DLD1 (cell line): ENCODE measurements at regions not wholly inside any gene's neighbourhood (a gene's known extent, or its start where the extent isn't known, plus 50 kb on each side); places are given as distances from the start of the nearest gene placed in this dataset.

Experiments used
- in situ Hi-C: cut with HindIII; loops from 2 replicates; pipeline ENCODE4 v1.10.0; 2017; ENCODE audit warnings: low sequenced_read_pairs

- in situ Hi-C loops = no loop called here
These were observed 66.4 kb upstream of the BHLHE23 start for GRCh38 chr20:63072991-63073737.

DNA sequence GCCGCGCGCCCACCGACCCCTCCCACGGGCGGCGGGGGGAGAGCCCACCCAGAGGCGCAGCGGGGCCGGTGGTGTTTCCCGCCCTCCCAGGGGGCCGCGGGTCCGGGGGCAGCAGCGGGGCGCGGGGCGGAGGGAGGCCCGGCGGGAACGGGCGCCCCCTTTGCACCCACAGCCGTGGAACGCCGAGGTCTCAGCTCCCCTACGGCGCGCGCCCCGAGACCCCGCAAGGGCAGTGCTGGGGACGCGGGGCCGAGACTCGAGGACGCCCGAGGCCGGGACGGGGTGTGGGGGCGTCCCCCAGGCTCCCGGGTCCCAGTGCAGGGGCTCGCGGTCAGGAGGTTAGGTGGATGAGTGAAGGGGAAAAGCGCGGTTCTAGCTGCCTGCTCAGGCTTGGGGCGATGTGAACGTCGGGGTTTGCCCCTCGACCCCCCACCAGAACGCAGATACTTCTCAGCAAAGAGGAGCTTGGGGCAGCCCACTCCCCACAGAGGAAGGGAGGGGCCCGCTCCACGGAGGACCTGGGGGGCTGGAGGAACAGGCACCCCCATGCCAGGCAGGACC is 65.5 kb upstream of the BHLHE23 start:
- in situ Hi-C loops = no loop called here

DNA sequence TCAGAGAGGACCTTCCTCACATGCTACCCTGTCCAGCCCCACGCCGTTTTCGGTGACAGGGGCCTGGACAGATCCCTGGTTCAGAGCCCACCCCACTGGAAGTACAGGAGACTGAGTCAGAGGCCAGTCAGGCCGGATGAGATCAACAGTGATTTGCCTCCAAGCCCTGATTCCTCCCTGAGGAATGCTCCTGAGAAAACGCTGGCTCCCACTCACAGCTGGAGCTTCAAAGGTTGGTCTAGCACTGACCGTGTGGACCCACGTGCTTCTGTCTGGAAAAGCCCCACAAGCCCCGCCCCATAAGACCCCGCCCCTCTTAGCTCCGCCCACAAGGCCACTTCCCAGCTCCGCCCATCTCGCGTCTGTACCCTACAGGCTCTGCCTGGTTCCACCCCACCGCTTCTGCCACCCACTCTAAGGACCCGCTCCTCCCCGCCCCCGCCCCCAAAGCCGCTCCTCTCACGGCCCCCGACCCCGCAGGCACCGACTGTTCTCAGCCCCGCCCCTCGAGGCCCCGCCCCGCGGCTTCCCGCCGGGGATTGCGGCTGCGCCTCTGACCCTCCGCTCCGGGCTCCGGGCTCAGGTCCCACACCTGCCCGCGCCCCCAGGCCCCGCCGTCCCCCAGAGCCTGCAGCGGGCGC is 64.9 kb upstream of the BHLHE23 start:
- in situ Hi-C loops = no loop called here

DNA sequence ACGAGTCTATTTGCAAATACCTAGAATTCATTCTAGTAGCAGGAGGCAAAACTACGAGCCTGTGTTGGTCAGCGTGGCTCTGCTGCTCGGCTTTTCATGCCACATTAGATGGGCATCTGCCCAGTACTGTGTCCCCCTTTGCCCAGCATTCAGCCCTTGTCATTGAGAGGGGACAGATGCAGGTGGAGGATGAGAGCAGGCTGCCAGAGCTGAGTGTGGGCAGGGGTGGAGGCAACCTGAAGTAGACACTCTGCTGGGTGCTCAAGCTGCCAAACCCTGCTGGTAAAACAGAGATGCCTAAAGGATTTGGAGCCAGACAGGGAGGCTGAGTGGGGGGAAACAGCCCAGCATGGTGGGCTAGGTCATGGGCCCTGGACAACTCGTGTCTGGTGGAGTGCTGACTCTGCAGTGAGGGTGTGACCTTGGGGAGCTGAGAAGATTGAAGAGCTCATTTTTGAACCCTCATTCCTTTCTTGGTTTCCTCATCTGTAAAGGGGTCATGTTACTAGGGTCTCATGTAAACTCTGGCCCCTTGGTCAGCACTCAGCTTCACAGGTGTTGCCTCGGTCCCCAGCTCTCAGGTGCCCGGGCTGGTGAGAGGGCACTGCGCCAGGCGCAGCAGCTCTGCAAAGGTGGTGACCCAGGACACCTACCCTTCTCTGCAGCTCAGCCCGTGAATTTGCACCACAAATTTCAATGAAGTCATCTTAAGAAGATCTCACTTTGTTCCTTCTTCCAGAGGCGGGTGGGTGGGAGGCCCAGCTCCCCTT is 64.2 kb upstream of the BHLHE23 start:
- in situ Hi-C loops = no loop called here

DNA sequence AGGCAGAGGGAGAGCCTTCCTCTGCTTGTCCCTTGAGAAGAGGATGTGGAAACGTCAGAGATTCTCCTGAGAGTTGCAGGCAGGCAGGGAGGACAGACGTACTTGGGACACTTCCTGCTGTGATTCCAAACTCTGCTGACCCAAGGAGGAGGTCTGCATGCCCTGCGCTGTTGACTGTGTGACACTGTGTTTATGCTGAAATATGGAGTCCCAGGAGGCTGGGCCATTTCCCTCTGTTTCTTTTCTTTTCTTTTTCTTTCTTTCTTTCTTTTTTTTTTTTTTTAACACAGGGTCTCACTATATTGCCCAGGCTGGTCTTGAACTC is 63.5 kb upstream of the BHLHE23 start:
- in situ Hi-C loops = no loop called here

DNA sequence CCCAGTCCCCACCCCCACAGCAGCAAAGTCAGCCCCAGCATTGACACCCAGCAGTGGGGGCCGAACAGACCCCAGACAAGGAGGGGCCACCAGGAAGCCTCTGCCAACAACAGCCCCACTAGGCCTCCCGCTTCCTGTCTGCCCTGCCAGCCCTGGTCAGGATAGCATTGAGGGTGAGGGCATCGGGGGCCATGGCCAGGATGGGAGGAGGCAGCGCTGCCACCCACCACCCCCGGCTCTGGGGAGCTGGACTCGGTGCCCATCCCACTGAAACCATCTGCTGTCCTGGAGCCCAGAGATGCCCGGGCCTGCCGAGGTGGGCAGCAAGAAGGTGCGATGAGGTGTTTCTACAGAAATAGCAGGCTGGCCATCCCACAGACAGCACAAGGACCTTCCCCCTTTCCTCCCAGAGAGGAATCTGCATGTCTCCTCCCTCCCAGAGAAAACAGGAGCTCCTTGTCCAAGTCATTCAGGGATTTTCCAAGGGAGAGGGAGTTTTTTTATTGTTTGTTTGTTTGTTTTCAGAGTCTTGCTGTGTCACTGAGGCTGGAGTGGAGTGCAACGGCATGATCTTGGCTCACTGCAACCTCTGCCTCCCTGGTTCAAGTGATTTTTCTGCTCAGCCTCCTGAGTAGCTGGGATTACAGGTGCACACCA is 62.1 kb upstream of the BHLHE23 start:
- in situ Hi-C loops = loop anchor here (10.0 kb wide), 1 partner anchor 76 kb away; no protein-coding TSS in a partner anchor

DNA sequence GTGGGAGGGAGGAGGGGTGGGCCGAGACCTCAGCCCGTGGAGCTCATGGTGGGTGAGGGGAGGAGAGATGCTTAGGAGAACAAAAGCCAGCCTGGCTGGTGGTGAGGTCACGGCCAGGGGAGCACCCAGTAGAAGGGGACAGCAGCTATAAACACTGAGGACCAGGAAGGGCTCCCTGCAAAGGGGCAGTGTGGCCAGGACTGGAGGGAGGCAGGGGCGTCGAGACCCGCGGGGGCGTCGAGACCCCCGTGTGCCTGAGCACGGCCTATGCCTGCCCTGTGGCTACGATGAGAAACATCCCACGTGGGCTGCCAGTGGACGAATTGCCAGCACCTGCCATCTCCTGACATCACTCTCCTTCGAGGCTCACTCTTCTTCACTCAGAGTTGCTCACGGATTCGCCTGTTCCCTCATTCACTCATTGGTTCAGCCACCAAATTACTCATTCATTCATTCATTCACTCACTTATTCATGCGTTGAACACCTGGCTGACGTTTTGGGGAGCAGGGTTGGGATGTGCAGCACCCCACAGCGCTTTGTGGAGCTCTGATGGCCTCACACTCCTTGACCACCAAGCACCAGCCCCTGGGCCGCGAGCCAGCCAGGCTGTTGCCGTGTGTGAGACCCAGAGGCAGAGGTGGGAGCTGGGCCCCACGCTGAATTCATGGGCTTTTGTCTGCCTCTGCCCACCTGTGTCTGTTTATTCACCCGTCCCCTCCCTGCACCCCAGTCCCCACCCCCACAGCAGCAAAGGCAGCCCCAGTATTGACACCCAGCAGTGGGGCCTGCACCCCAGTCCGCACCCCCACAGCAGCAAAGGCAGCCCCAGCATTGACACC is 61.2 kb upstream of the BHLHE23 start:
- in situ Hi-C loops = loop anchor here (10.0 kb wide), 1 partner anchor 77 kb away; no protein-coding TSS in a partner anchor

- in situ Hi-C loops = loop anchor here (10.0 kb wide), 1 partner anchor 78 kb away; no protein-coding TSS in a partner anchor
These were observed 60.5 kb upstream of the BHLHE23 start for GRCh38 chr20:63067266-63067635.

GRCh38 chr20:63066506-63067265 is 59.9 kb upstream of the BHLHE23 start:
- in situ Hi-C loops = loop anchor here (10.0 kb wide), 1 partner anchor 78 kb away; no protein-coding TSS in a partner anchor

- in situ Hi-C loops = loop anchor here (10.0 kb wide), 1 partner anchor 79 kb away; no protein-coding TSS in a partner anchor
These were observed 59.1 kb upstream of the BHLHE23 start for GRCh38 chr20:63065911-63066310.

DNA sequence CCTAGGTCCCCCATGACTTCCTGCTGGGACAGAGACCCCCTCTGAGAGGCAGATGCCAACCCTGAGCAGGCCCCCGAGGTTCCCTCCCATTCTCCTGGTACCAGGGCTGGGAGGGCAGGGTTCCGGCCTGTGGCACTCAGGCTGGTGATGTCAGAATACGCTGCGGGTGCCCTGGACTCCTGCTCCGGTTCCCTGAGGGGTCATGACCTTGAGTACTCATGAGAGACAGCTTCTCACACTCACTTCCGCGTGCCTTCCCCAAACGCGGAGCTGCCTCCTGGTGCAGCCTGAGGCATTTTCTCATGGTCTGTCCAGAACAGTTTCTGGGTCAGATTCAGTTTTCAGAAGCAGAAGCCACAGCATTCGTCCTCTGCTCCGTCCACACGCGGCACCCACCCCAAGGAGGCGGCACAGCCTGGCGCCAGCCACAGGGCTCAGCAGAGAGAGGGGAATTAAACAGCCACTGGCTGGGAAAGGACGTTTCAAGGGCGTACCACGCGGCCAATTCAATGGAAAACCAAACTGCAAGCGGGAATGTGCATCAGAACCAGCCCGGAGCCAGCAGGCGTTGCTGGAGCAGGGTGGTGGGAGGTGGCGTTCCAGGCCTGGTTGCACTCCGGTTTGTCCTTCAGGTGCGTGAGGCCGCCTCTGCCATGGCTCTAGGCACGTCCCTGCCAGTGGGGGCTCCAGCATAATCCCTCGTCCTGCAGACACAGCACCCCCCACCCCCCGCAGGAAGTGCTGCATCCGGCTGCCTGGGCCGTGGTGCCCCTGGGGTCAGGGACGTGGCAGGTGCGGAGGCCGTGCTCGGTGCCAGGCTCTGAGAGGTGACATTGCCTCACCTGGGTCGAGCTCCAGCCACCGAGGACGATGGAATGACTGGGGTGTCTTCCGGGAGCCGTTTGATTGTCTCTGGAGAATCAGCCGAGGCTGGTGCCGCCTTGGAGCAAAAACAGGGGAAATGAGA is 58.3 kb upstream of the BHLHE23 start:
- in situ Hi-C loops = loop anchor here (5.0 to 10.0 kb wide), 2 partner anchors 80 to 157 kb away; no protein-coding TSS in a partner anchor

DNA sequence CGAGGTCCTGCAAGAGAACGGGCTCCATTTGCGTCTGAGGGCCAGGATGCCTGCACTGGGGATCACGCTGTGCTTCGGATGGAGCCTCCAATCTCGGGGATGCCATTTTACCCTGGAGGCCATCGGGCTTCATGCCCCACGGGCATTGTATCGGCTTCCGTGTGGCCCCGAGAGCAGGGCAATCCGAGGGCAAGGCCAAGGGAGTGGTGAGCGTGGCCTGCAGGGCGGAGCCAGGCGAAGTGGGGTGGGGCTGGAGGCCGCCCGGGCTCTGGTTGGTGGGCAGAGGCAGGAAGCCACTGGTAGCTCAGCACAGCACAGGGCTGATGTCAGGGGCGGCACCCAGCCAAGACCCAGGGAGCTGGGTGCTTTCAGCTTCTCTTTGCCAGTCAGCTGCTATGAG is 57.5 kb upstream of the BHLHE23 start:
- in situ Hi-C loops = loop anchor here (5.0 to 10.0 kb wide), 2 partner anchors 80 to 158 kb away; no protein-coding TSS in a partner anchor

DNA sequence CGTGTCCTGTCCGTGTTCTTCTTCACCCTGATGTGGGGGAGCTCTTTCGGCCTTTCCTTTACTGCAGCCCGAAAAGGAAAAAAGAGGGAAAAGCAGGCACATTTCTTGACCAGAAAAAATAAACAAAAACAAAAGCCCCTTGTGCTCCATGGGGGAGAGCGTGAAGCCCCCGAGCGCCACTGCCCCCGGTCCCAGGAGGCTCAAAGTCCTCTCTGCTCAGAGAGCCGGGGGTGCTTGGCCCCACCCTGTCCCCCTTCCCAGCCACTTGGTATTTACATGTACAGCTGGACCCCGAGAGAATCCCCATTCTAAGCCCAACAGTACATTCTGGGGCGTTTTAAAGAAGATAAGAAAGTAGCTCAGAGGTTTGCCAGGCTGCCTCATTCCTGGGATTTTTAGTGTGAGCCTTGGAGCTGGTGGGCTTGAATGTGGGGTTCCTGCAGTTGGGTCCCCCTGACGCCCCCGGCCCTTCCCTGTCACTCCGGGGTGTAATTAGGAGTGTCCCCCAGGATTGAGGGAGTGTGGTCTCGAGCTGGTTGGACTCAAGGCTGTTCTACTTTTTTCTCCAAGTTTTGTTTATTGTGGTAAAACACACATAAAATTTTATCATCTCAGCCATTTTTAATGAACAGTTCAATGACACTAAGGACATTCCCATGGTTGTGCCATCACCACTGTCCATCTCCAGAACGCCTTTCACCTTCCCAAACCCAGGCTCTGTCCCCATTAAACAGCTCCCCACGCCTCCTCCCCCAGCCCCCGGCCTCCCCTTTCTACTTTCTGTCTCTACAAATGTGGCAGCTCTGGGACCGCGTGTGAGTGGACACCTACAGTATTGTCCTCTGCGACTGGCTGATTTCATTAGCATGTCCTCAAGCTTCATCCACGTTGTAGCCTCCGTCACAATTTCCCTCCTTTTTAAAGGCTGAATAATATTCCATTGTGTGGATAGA is 55.7 kb upstream of the BHLHE23 start:
- in situ Hi-C loops = loop anchor here (5.0 to 10.0 kb wide), 2 partner anchors 82 to 160 kb away; no protein-coding TSS in a partner anchor

GRCh38 chr20:63061771-63062100 is 55.0 kb upstream of the BHLHE23 start:
- in situ Hi-C loops = loop anchor here (5.0 to 10.0 kb wide), 2 partner anchors 83 to 161 kb away; no protein-coding TSS in a partner anchor

DNA sequence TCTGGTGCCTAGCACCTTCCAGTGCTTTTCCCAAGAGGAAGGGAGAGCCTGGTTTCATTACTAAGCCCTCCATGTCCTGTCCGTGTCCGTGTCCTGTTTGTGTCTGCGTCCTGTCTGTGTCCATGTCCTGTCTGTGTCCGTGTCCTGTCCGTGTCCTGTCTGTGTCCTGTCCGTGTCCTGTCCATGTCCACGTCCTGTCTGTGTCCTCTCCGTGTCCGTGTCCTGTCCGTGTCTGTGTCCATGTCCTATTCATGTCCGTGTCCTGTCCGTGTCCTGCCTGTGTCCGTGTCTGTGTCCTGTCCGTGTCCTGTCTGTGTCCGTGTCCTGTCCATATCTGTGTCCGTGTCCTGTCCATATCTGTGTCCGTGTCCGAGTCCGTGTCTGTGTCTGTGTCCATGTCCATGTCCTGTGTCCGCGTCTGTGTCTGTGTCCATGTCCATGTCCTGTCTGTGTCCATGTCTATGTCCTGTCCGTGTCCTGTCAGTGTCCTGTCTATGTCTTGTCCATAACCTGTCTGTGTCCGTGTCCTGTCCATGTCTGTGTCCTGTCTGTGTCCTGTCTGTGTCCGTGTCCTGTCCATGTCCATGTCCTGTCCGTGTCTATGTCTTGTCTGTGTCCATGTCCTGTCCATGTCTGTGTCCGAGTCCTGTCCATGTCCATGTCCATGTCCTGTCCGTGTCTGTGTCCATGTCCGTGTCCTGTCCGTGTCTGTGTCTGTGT is 54.4 kb upstream of the BHLHE23 start:
- in situ Hi-C loops = loop anchor here (5.0 to 10.0 kb wide), 2 partner anchors 84 to 161 kb away; no protein-coding TSS in a partner anchor
